GM21515 (cell line): ENCODE measurements at regions not wholly inside any gene's neighbourhood (a gene's known extent, or its start where the extent isn't known, plus 50 kb on each side); places are given as distances from the start of the nearest gene placed in this dataset.

Source experiments
- ATAC-seq: cut with Tn5 transposase; IDR thresholded peaks from one replicate; pipeline ENCODE4 v1.9.1; 2021; ENCODE audit not compliant: unreplicated experiment

GRCh38 chr2:221276033-221276432 lies 296.1 kb downstream of the EPHA4 start:
- ATAC-seq, result no peak

GRCh38 chr2:221276601-221277000 lies 295.5 kb downstream of the EPHA4 start:
- ATAC-seq, result no peak

GRCh38 chr2:221282386-221282785 lies 289.7 kb downstream of the EPHA4 start:
- ATAC-seq, result no peak

- ATAC-seq, result no peak
Observed at GRCh38 chr2:221283896-221284545, 288.1 kb downstream of the EPHA4 start.

- no peak for ATAC-seq
Observed at GRCh38 chr2:221285148-221285547, 287.0 kb downstream of the EPHA4 start.

- ATAC-seq, result no peak
Observed at GRCh38 chr2:221286406-221286805, 285.7 kb downstream of the EPHA4 start.

- no peak for ATAC-seq
Observed at GRCh38 chr2:221289389-221289788, 282.7 kb downstream of the EPHA4 start.

- ATAC-seq, result no peak
Observed at GRCh38 chr2:221289846-221290245, 282.3 kb downstream of the EPHA4 start.

- ATAC-seq, result no peak
Observed at GRCh38 chr2:221293949-221294742, 278.0 kb downstream of the EPHA4 start.

GRCh38 chr2:221304916-221305315 lies 267.2 kb downstream of the EPHA4 start:
- no peak for ATAC-seq

- ATAC-seq, result no peak
Observed at GRCh38 chr2:221308507-221309066, 263.5 kb downstream of the EPHA4 start.

- no peak for ATAC-seq
Observed at GRCh38 chr2:221309892-221310583, 262.1 kb downstream of the EPHA4 start.

GRCh38 chr2:221310730-221311129 lies 261.4 kb downstream of the EPHA4 start:
- ATAC-seq, result no peak

GRCh38 chr2:221312634-221313033 lies 259.5 kb downstream of the EPHA4 start:
- ATAC-seq, result no peak

GRCh38 chr2:221314786-221315185 lies 257.3 kb downstream of the EPHA4 start:
- ATAC-seq, result no peak

- no peak for ATAC-seq
Observed at GRCh38 chr2:221318376-221319130, 253.6 kb downstream of the EPHA4 start.

GRCh38 chr2:221322741-221323140 lies 249.4 kb downstream of the EPHA4 start:
- ATAC-seq, result no peak

GRCh38 chr2:221323513-221323912 lies 248.6 kb downstream of the EPHA4 start:
- ATAC-seq, result no peak

- ATAC-seq, result no peak
Observed at GRCh38 chr2:221330436-221330835, 241.7 kb downstream of the EPHA4 start.

- ATAC-seq, result no peak
Observed at GRCh38 chr2:221334481-221335218, 237.5 kb downstream of the EPHA4 start.
